ENCODE measurements at regions not wholly inside any gene's neighbourhood (a gene's known extent, or its start where the extent isn't known, plus 50 kb on each side); places are given as distances from the start of the nearest gene placed in this dataset.

- no peak for TF ChIP-seq EZH2 (IDR thresholded peaks at IDR 0.05)
- TF ChIP-seq FOXP2 (optimal IDR thresholded peaks at IDR 0.05; ENCODE audit: control extremely low read depth, extremely low read length, insufficient read depth) = no peak
- TF ChIP-seq POLR2AphosphoS5 (IDR thresholded peaks at IDR 0.05; ENCODE audit: borderline replicate concordance, low read depth, low read length) = no peak
These were observed 233.1 kb upstream of the USP24 start for GRCh38 chr1:55448261-55448660.
